Loucy (cell line): ENCODE measurements at regions not wholly inside any gene's neighbourhood (a gene's known extent, or its start where the extent isn't known, plus 50 kb on each side); places are given as distances from the start of the nearest gene placed in this dataset.

Source experiments
- EZH2phosphoT487 ChIP-seq: fragments of 200-600 bp; IDR thresholded peaks from 2 replicates; pipeline ENCODE4 v1.6.1; 2018; ENCODE audit warnings: antibody characterized with exemption, mild to moderate bottlenecking, moderate library complexity, borderline replicate concordance
- TF ChIP-seq, protein P1 (sequence below): fragments of 200-600 bp; sonication (generic); conservative IDR thresholded peaks from 2 replicates; pipeline ENCODE4 v1.5.1; 2014; ENCODE audit warnings: mild to moderate bottlenecking, antibody characterized with exemption, low read length

DNA sequence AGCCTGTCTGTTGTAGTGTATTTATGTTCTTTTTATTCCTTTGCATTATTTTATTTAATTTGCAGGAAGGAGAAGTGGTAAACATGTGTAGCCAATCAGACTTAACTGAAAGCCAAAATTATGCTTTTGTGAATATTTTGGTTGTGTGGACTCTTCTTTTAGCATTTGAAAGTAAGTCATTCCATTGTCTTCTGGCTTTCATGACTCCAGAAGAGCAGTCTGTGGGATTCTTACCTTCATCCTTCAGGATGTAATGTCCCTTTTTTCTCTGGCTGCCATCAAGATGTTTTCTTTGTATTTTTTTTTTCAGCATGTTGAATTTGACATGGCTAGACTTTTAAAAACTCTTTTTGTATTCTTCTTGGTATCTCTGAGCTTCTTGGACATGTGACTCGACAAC lies 895.2 kb upstream of the ZEB2 start:
- TF ChIP-seq, protein P1, sequence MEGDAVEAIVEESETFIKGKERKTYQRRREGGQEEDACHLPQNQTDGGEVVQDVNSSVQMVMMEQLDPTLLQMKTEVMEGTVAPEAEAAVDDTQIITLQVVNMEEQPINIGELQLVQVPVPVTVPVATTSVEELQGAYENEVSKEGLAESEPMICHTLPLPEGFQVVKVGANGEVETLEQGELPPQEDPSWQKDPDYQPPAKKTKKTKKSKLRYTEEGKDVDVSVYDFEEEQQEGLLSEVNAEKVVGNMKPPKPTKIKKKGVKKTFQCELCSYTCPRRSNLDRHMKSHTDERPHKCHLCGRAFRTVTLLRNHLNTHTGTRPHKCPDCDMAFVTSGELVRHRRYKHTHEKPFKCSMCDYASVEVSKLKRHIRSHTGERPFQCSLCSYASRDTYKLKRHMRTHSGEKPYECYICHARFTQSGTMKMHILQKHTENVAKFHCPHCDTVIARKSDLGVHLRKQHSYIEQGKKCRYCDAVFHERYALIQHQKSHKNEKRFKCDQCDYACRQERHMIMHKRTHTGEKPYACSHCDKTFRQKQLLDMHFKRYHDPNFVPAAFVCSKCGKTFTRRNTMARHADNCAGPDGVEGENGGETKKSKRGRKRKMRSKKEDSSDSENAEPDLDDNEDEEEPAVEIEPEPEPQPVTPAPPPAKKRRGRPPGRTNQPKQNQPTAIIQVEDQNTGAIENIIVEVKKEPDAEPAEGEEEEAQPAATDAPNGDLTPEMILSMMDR, result no peak
- TF ChIP-seq EZH2phosphoT487, result no peak
